ENCODE measurements at regions not wholly inside any gene's neighbourhood (a gene's known extent, or its start where the extent isn't known, plus 50 kb on each side); places are given as distances from the start of the nearest gene placed in this dataset.

DNA sequence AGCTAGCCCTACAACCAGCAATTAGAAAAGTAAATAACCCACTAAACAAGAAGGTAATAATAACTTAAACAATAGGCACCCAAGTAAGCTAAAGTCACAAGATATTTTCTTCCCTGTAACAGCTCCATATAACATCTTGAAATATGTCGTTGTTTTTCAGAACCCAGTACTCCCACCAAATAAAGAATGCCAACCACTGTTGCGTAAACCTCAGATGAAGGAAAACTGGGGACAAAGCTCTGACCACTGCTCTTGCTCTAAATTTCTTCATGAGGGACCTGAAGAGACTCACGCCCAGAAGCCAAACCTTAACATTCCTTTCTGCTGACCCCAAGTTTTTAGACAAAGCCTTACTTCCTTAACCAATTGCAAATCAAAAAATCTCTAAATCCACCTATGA lies 267.7 kb upstream of the GAS1 start:
- WGBS (ENCODE audit: extremely low coverage, insufficient read length, low lambda C conversion rate), result no CpG with 5 or more reads among the region's 3 CpGs
- Histone ChIP-seq H3K27me3 (ENCODE audit: insufficient read depth, low read length) (no peaks in the 10 kb centered on the region), H2AK5ac (ENCODE audit: insufficient read length, low read length) (no peak overlapping the region), H3K4ac (ENCODE audit: low read depth, low read length) (no peak overlapping the region), H3K18ac (ENCODE audit: insufficient read length, low read depth, low read length) (no peak overlapping the region), H3K23me2 (ENCODE audit: insufficient read length, low read depth, low read length, poor library complexity, severe bottlenecking) (no peaks in the 10 kb centered on the region), H2BK120ac (ENCODE audit: low read depth, low read length, poor library complexity, severe bottlenecking) (no peak overlapping the region), H3K4me1 (ENCODE audit: insufficient read depth, low read length) (no peaks in the 10 kb centered on the region; the same call in none of the 2 replicates), H2BK5ac (ENCODE audit: insufficient read length, low read length) (no peak overlapping the region), H4K5ac (ENCODE audit: insufficient read length, low read depth, low read length) (no peak overlapping the region), H3K4me2 (ENCODE audit: insufficient read depth, insufficient read length, low read length) (no peak overlapping the region), H3K9ac (ENCODE audit: extremely low read depth, insufficient read length, low read length) (no peak overlapping the region), H2BK15ac (ENCODE audit: low read depth, low read length) (no peak overlapping the region), H4K8ac (replicated peaks; ENCODE audit: insufficient read length, low read depth, low read length) (no peak overlapping the region), H3T11ph (ENCODE audit: low read length) (no peak overlapping the region), H3K79me2 (ENCODE audit: insufficient read depth, low read length) (no peaks in the 10 kb centered on the region), H3K79me1 (ENCODE audit: insufficient read depth, low read depth, low read length, poor library complexity, severe bottlenecking) (no peaks in the 10 kb centered on the region), H4K91ac (ENCODE audit: insufficient read length, low read depth, low read length) (no peak overlapping the region), H3K14ac (ENCODE audit: insufficient read depth, low read length) (no peak overlapping the region), H2BK12ac (ENCODE audit: insufficient read length, low read depth, low read length) (no peak overlapping the region), H2AFZ (ENCODE audit: low read length) (no peak overlapping the region), H3K23ac (ENCODE audit: insufficient read length, low read depth, low read length) (no peak overlapping the region), H2BK20ac (ENCODE audit: low read depth, low read length, poor library complexity, severe bottlenecking) (no peak overlapping the region), H4K20me1 (ENCODE audit: control insufficient read depth, insufficient read depth, insufficient read length) (no peaks in the 10 kb centered on the region), H3K9me3 (ENCODE audit: control insufficient read depth, low read depth, low read length) (no peaks in the 10 kb centered on the region), H3K27ac (ENCODE audit: insufficient read length, low read depth, low read length) (no peak overlapping the region), H3K56ac (ENCODE audit: insufficient read length, low read depth, low read length) (no peak overlapping the region)
- peaks cover 8% of the 10 kb centered on the region for H3K27me3 Mint-ChIP-seq (ENCODE audit: low read depth)
- no peaks in the 10 kb centered on the region for H3K36me3 Mint-ChIP-seq (ENCODE audit: insufficient read depth in 1 of 3, low read depth in 3 of 3)
- no peak overlapping the region for H3K4me3 Mint-ChIP-seq
- H3K27ac Mint-ChIP-seq, result no peak overlapping the region
- no peak for TF ChIP-seq CTCF (conservative IDR thresholded peaks at IDR 0.05)
- no peak for DNase-seq
- H3K4me1 Mint-ChIP-seq, result peaks cover 4 to 33% of the 10 kb centered on the region in 2 experiments
- no peaks in the 10 kb centered on the region for H3K9me3 Mint-ChIP-seq
